ENCODE measurements at regions not wholly inside any gene's neighbourhood (a gene's known extent, or its start where the extent isn't known, plus 50 kb on each side); places are given as distances from the start of the nearest gene placed in this dataset.

- TF ChIP-seq POLR2A (IDR thresholded peaks at IDR 0.05) (no peak), CTCF (IDR thresholded peaks at IDR 0.05) (no peak)
- Histone ChIP-seq H3K36me3 (no peaks in the 10 kb centered on the region), H3K27me3 (no peaks in the 10 kb centered on the region), H3K4me3 (no peak overlapping the region), H3K4me1 (no peaks in the 10 kb centered on the region), H3K27ac (no peak overlapping the region), H3K9me3 (no peaks in the 10 kb centered on the region)
- ATAC-seq = no peak
- intact Hi-C loops (cut with DNase I) = no loop called here
- 53% methylated on average over 6 of the region's 6 CpGs for WGBS (ENCODE audit: insufficient coverage, low coverage, low lambda C conversion rate, missing lambda C conversion rate)
- DNase-seq = no peak
These were observed 124.1 kb upstream of the UQCRFS1 start for GRCh38 chr19:29337029-29337428.

GRCh38 chr19:29338480-29338879 lies 125.5 kb upstream of the UQCRFS1 start:
- Histone ChIP-seq H3K36me3 (no peaks in the 10 kb centered on the region), H3K27ac (no peak overlapping the region), H3K4me1 (no peaks in the 10 kb centered on the region), H3K9me3 (no peaks in the 10 kb centered on the region), H3K4me3 (no peak overlapping the region), H3K27me3 (no peaks in the 10 kb centered on the region)
- 56% methylated on average over 1 of the region's 1 CpG for WGBS (ENCODE audit: insufficient coverage, low coverage, low lambda C conversion rate, missing lambda C conversion rate)
- ATAC-seq (no peak), DNase-seq (no peak)
- intact Hi-C loops (cut with DNase I) = no loop called here
- TF ChIP-seq CTCF (IDR thresholded peaks at IDR 0.05) = no peak
- TF ChIP-seq POLR2A (IDR thresholded peaks at IDR 0.05) = no peak

GRCh38 chr19:29342721-29343120 lies 129.8 kb upstream of the UQCRFS1 start:
- Histone ChIP-seq H3K36me3 (no peaks in the 10 kb centered on the region), H3K4me3 (no peak overlapping the region), H3K4me1 (no peaks in the 10 kb centered on the region), H3K9me3 (peaks cover 0 to 4% (median 0%) of the 10 kb centered on the region in 4 donors), H3K27ac (no peak overlapping the region), H3K27me3 (no peaks in the 10 kb centered on the region)
- intact Hi-C loops (cut with DNase I) = no loop called here
- no peak for DNase-seq
- ATAC-seq = no peak
- WGBS (ENCODE audit: insufficient coverage, low coverage, low lambda C conversion rate, missing lambda C conversion rate) = 39% methylated on average over 1 of the region's 1 CpG
- no peak for TF ChIP-seq POLR2A (IDR thresholded peaks at IDR 0.05)
- no peak for TF ChIP-seq CTCF (IDR thresholded peaks at IDR 0.05)

GRCh38 chr19:29364224-29364726 lies 151.3 kb upstream of the UQCRFS1 start:
- no peak for ATAC-seq
- WGBS (ENCODE audit: insufficient coverage, low coverage, low lambda C conversion rate, missing lambda C conversion rate) = 31% methylated on average over 10 of the region's 10 CpGs
- H3K27me3 ChIP-seq = no peaks in the 10 kb centered on the region

More at GRCh38 chr19:29364224-29364726, 151.3 kb upstream of the UQCRFS1 start:
- no peaks in the 10 kb centered on the region for H3K9me3 ChIP-seq
- no peak overlapping the region for H3K4me3 ChIP-seq
- intact Hi-C loops (cut with DNase I) = no loop called here
- TF ChIP-seq POLR2A (IDR thresholded peaks at IDR 0.05) = no peak
- TF ChIP-seq CTCF (IDR thresholded peaks at IDR 0.05) = no peak
- no peaks in the 10 kb centered on the region for H3K4me1 ChIP-seq
- H3K27ac ChIP-seq = no peak overlapping the region
- no peaks in the 10 kb centered on the region for H3K36me3 ChIP-seq
- no peak for DNase-seq

All from right lobe of liver (tissue), 6 donors.